H9 (cell line): ENCODE measurements at regions not wholly inside any gene's neighbourhood (a gene's known extent, or its start where the extent isn't known, plus 50 kb on each side); places are given as distances from the start of the nearest gene placed in this dataset.

Experiments used
- DNase-seq: peaks from one replicate; pipeline ENCODE4 v3.0.0-alpha.2; 2017
- H2AFZ ChIP-seq: one replicate; pipeline ENCODE4 v1.6.1; 2013; ENCODE audit warnings: mild to moderate bottlenecking, low read length, control low read depth, moderate library complexity
- H2AK5ac ChIP-seq: 2 replicates; pipeline ENCODE4 v1.6.1; 2013; ENCODE audit warnings: low read length, control low read depth, mixed read lengths; ENCODE audit not compliant: insufficient read length
- H2BK120ac ChIP-seq: one replicate; pipeline ENCODE4 v1.6.1; 2013; ENCODE audit warnings: low read depth, mild to moderate bottlenecking, low read length, control low read depth, inconsistent platforms; ENCODE audit not compliant: poor library complexity, severe bottlenecking
- H2BK12ac ChIP-seq: 2 replicates; pipeline ENCODE4 v1.6.1; 2013; ENCODE audit warnings: low read length, control low read depth, mixed read lengths, low read depth; ENCODE audit not compliant: insufficient read length
- H2BK15ac ChIP-seq: 2 replicates; pipeline ENCODE4 v1.6.1; 2013; ENCODE audit warnings: low read depth, low read length, control low read depth
- H2BK20ac ChIP-seq: one replicate; pipeline ENCODE4 v1.6.1; 2013; ENCODE audit warnings: low read depth, mild to moderate bottlenecking, low read length, control low read depth, inconsistent platforms; ENCODE audit not compliant: poor library complexity, severe bottlenecking
- H2BK5ac ChIP-seq: 2 replicates; pipeline ENCODE4 v1.6.1; 2013; ENCODE audit warnings: low read length, control low read depth, mixed read lengths; ENCODE audit not compliant: insufficient read length
- H3K14ac ChIP-seq: 2 replicates; pipeline ENCODE4 v1.6.1; 2013; ENCODE audit warnings: low read length, control low read depth; ENCODE audit not compliant: insufficient read depth
- H3K18ac ChIP-seq: 2 replicates; pipeline ENCODE4 v1.6.1; 2013; ENCODE audit warnings: low read depth, mild to moderate bottlenecking, mixed read lengths, low read length, control low read depth; ENCODE audit not compliant: insufficient read length
- H3K23ac ChIP-seq: 2 replicates; pipeline ENCODE4 v1.6.1; 2013; ENCODE audit warnings: low read length, control low read depth, mixed read lengths, low read depth; ENCODE audit not compliant: insufficient read length
- H3K23me2 ChIP-seq: 2 replicates; pipeline ENCODE4 v1.6.1; 2013; ENCODE audit warnings: low read depth, mild to moderate bottlenecking, mixed read lengths, low read length, control low read depth; ENCODE audit not compliant: insufficient read length, poor library complexity, severe bottlenecking
- H3K27ac ChIP-seq: 2 replicates; pipeline ENCODE4 v1.5.1; 2013; ENCODE audit warnings: low read length, control low read depth, mixed read lengths, low read depth; ENCODE audit not compliant: insufficient read length
- H3K27me3 ChIP-seq: 2 replicates; pipeline ENCODE4 v1.6.1; 2013; ENCODE audit warnings: low read length, control low read depth, inconsistent platforms; ENCODE audit not compliant: insufficient read depth
- H3K4ac ChIP-seq: 2 replicates; pipeline ENCODE4 v1.6.1; 2013; ENCODE audit warnings: low read depth, mild to moderate bottlenecking, control low read depth, inconsistent platforms, low read length, moderate library complexity
- H3K4me1 ChIP-seq: 2 replicates; pipeline ENCODE4 v1.6.1; 2013; ENCODE audit warnings: low read length, control low read depth, inconsistent platforms; ENCODE audit not compliant: insufficient read depth
- H3K4me2 ChIP-seq: 2 replicates; pipeline ENCODE4 v1.6.1; 2013; ENCODE audit warnings: low read length, control low read depth, mixed read lengths; ENCODE audit not compliant: insufficient read length, insufficient read depth
- H3K56ac ChIP-seq: 2 replicates; pipeline ENCODE4 v1.6.1; 2013; ENCODE audit warnings: low read depth, mild to moderate bottlenecking, mixed read lengths, low read length, control low read depth; ENCODE audit not compliant: insufficient read length
- H3K79me1 ChIP-seq: 2 replicates; pipeline ENCODE4 v1.6.1; 2013; ENCODE audit warnings: low read depth, mild to moderate bottlenecking, moderate library complexity, low read length, control low read depth, inconsistent platforms; ENCODE audit not compliant: insufficient read depth, poor library complexity, severe bottlenecking
- H3K79me2 ChIP-seq: 2 replicates; pipeline ENCODE4 v1.6.1; 2013; ENCODE audit warnings: low read length, control low read depth, inconsistent platforms; ENCODE audit not compliant: insufficient read depth
- H3K9ac ChIP-seq: 2 replicates; pipeline ENCODE4 v1.6.1; 2013; ENCODE audit warnings: low read length, control low read depth, mixed read lengths; ENCODE audit not compliant: insufficient read length; ENCODE audit errors: extremely low read depth
- H3K9me3 ChIP-seq: one replicate; pipeline ENCODE4 v1.6.1; 2013; ENCODE audit warnings: low read depth, low read length, inconsistent platforms; ENCODE audit not compliant: control insufficient read depth
- H3T11ph ChIP-seq: one replicate; pipeline ENCODE4 v1.6.1; 2013; ENCODE audit warnings: mild to moderate bottlenecking, low read length, control low read depth, inconsistent platforms
- H4K20me1 ChIP-seq: one replicate; pipeline ENCODE4 v1.6.1; 2013; ENCODE audit not compliant: control insufficient read depth, insufficient read length, insufficient read depth
- H4K5ac ChIP-seq: 2 replicates; pipeline ENCODE4 v1.6.1; 2013; ENCODE audit warnings: low read depth, mild to moderate bottlenecking, mixed read lengths, low read length, control low read depth; ENCODE audit not compliant: insufficient read length
- H4K8ac ChIP-seq: replicated peaks from 2 replicates; pipeline ENCODE4 v1.6.1; 2013; ENCODE audit warnings: low read length, control low read depth, mixed read lengths, low read depth; ENCODE audit not compliant: insufficient read length
- H4K91ac ChIP-seq: 2 replicates; pipeline ENCODE4 v1.6.1; 2013; ENCODE audit warnings: low read depth, mild to moderate bottlenecking, moderate library complexity, mixed read lengths, low read length, control low read depth; ENCODE audit not compliant: insufficient read length
- H3K27ac Mint-ChIP-seq, 3 experiments: 2 replicates in 2 of 3; 3 replicates in 1 of 3; pipeline ENCODE4 v1.8.0; 2020 to 2021; ENCODE audit warnings: mixed read lengths in 3 of 3, mild to moderate bottlenecking in 1 of 3, moderate library complexity in 1 of 3
- H3K27me3 Mint-ChIP-seq: 2 replicates; pipeline ENCODE4 v1.8.0; 2021; ENCODE audit warnings: low read depth, mild to moderate bottlenecking, moderate library complexity, mixed read lengths
- H3K36me3 Mint-ChIP-seq, 3 experiments: 2 replicates in 2 of 3; 3 replicates in 1 of 3; pipeline ENCODE4 v1.8.0; 2020 to 2021; ENCODE audit warnings: low read depth in 3 of 3, mixed read lengths in 3 of 3; ENCODE audit not compliant: insufficient read depth in 1 of 3
- H3K4me1 Mint-ChIP-seq, 2 experiments: 2 replicates each; pipeline ENCODE4 v1.8.0; 2020; ENCODE audit warnings: mixed read lengths in 2 of 2
- H3K4me3 Mint-ChIP-seq, 2 experiments: 2 replicates in 1 of 2; 3 replicates in 1 of 2; pipeline ENCODE4 v1.8.0; 2020 to 2021; ENCODE audit warnings: mild to moderate bottlenecking in 2 of 2, mixed read lengths in 2 of 2, moderate library complexity in 1 of 2
- H3K9me3 Mint-ChIP-seq, 2 experiments: 2 replicates in 1 of 2; 3 replicates in 1 of 2; pipeline ENCODE4 v1.8.0; 2020; ENCODE audit warnings: mild to moderate bottlenecking in 2 of 2, mixed read lengths in 2 of 2, moderate library complexity in 1 of 2
- CTCF ChIP-seq: fragments of 200-600 bp; sonication (generic); conservative IDR thresholded peaks from 3 replicates; pipeline ENCODE4 v1.8.0; 2021; ENCODE audit warnings: antibody characterized with exemption, mild to moderate bottlenecking

GRCh38 chr2:163255086-163255485 is 416.5 kb upstream of the KCNH7 start:
- H3K36me3 Mint-ChIP-seq = no peaks in the 10 kb centered on the region
- no peak overlapping the region for H3K4me3 Mint-ChIP-seq
- H3K27ac Mint-ChIP-seq = no peak overlapping the region
- Histone ChIP-seq H3K56ac (no peak overlapping the region), H3K18ac (no peak overlapping the region), H4K91ac (no peak overlapping the region), H3K9ac (no peak overlapping the region), H4K20me1 (no peaks in the 10 kb centered on the region), H2BK5ac (no peak overlapping the region), H3T11ph (no peak overlapping the region), H4K5ac (no peak overlapping the region), H2AFZ (no peak overlapping the region), H3K14ac (no peak overlapping the region), H4K8ac (no peak overlapping the region), H3K4ac (no peak overlapping the region), H3K79me1 (no peaks in the 10 kb centered on the region), H3K4me2 (no peak overlapping the region), H3K9me3 (no peaks in the 10 kb centered on the region), H2AK5ac (no peak overlapping the region), H3K23me2 (no peaks in the 10 kb centered on the region), H2BK15ac (no peak overlapping the region), H3K4me1 (no peaks in the 10 kb centered on the region), H2BK20ac (no peak overlapping the region), H3K27ac (no peak overlapping the region), H2BK12ac (no peak overlapping the region), H3K23ac (no peak overlapping the region), H3K79me2 (no peaks in the 10 kb centered on the region), H2BK120ac (no peak overlapping the region), H3K27me3 (no peaks in the 10 kb centered on the region)
- no peaks in the 10 kb centered on the region; the same call in 1 of the 2 replicates for H3K27me3 Mint-ChIP-seq
- no peak for DNase-seq
- no peak for TF ChIP-seq CTCF
- H3K4me1 Mint-ChIP-seq = no peaks in the 10 kb centered on the region
- no peaks in the 10 kb centered on the region for H3K9me3 Mint-ChIP-seq
